ENCODE measurements at regions not wholly inside any gene's neighbourhood (a gene's known extent, or its start where the extent isn't known, plus 50 kb on each side); places are given as distances from the start of the nearest gene placed in this dataset.

DNA sequence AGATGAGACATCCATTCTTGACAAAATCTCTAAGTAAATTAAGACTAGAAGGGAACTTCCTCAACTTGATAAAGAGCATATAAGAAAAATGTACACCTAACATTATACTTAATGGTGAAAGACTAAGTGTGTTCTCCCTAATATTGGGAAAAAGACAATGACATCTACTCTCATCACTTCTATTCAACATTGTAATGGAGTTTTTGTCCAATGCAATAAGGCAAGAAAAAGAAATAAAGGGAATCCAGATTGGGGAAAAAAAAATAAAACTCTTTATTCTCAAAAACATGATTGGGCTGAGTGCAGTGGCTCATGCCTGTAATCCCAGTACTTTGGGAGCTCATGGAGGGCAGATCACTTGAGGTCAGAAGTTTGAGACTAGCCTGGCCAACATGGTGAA lies 131.1 kb upstream of the JUN start:
- Histone ChIP-seq H3K23me2 (ENCODE audit: low read depth, low read length) (0 out of 2 replicates have a peak, but pooled peaks cover 2% of the 10 kb centered on the region), H2BK120ac (replicated peaks; ENCODE audit: low read depth, low read length) (no peak overlapping the region), H2AK5ac (ENCODE audit: low read depth, low read length) (no peak overlapping the region), H3K4ac (replicated peaks; ENCODE audit: insufficient read length, low read depth, low read length) (no peak overlapping the region), H3K9ac (replicated peaks in 1 of 4; ENCODE audit: extremely low read depth in 1 of 4, low read depth in 3 of 4, low read length in 3 of 4) (no peak overlapping the region), H3K79me2 (ENCODE audit: control insufficient read depth in 1 of 2, insufficient read depth in 2 of 2, low read length in 2 of 2) (no peaks in the 10 kb centered on the region), H3K4me1 (replicated peaks in 1 of 4; ENCODE audit: control insufficient read depth in 3 of 4, insufficient read depth in 4 of 4, low read length in 3 of 4) (peaks cover 0 to 2% (median 0%) of the 10 kb centered on the region in 4 experiments; a peak in 1 of 7 replicates), H4K8ac (ENCODE audit: extremely low read depth, insufficient read depth, low read length) (no peak overlapping the region), H4K20me1 (replicated peaks in 1 of 2; ENCODE audit: control insufficient read depth in 1 of 2, insufficient read depth in 2 of 2, low read length in 2 of 2) (no peaks in the 10 kb centered on the region), H3K56ac (replicated peaks; ENCODE audit: insufficient read length, low read depth, low read length) (no peak overlapping the region), H3K4me2 (ENCODE audit: insufficient read depth in 1 of 2, low read depth in 2 of 2, low read length in 2 of 2) (no peak overlapping the region), H4K91ac (replicated peaks; ENCODE audit: insufficient read length, low read length) (no peak overlapping the region), H4K5ac (ENCODE audit: insufficient read length, low read depth, low read length) (no peak overlapping the region), H2BK20ac (ENCODE audit: low read length) (no peak overlapping the region), H3K27me3 (replicated peaks in 1 of 4; ENCODE audit: control insufficient read depth in 3 of 4, extremely low read depth in 1 of 4, insufficient read depth in 3 of 4, low read length in 3 of 4) (no peaks in the 10 kb centered on the region), H3K9me3 (ENCODE audit: insufficient read depth in 2 of 2, low read depth in 1 of 2, low read length in 1 of 2) (peaks cover 3 to 4% of the 10 kb centered on the region in 2 experiments; a peak in 1 of 4 replicates), H3K14ac (ENCODE audit: insufficient read length) (no peak overlapping the region), H3K36me3 (ENCODE audit: control insufficient read depth in 2 of 4, insufficient read depth in 4 of 4, low read length in 3 of 4) (no peaks in the 10 kb centered on the region), H2BK15ac (ENCODE audit: low read length) (no peak overlapping the region), H3K4me3 (ENCODE audit: extremely low read depth in 1 of 4, insufficient read depth in 2 of 4, low read depth in 3 of 4, low read length in 4 of 4) (no peak overlapping the region), H3K27ac (ENCODE audit: low read depth, low read length) (no peak overlapping the region), H2BK12ac (ENCODE audit: low read depth, low read length) (no peak overlapping the region), H3K18ac (ENCODE audit: extremely low read depth, low read length) (no peak overlapping the region), H2BK5ac (ENCODE audit: low read depth, low read length) (no peak overlapping the region), H2AFZ (ENCODE audit: low read length) (no peak overlapping the region), H3K79me1 (ENCODE audit: low read depth, low read length) (no peaks in the 10 kb centered on the region), H3K23ac (ENCODE audit: insufficient read length) (no peak overlapping the region)
- DNase-seq (ENCODE audit: low read depth in 1 of 2, low spot score in 2 of 2) (no peak), FAIRE-seq (no peak)
- POLR2A ChIA-PET (ENCODE audit: partially characterized antibody) = no interaction called here
- TF ChIP-seq CHD2 (IDR thresholded peaks at IDR 0.05; ENCODE audit: low read length) (no peak), KDM1A (IDR thresholded peaks at IDR 0.05; ENCODE audit: borderline replicate concordance, low read length) (0 out of 2 replicates have a peak, but pooled peaks have one; percentile 31)
- CTCF ChIA-PET (ENCODE audit: partially characterized antibody) = no interaction called here

All from H1 (cell line).